Thyroid gland (tissue), 4 donors: ENCODE measurements at regions not wholly inside any gene's neighbourhood (a gene's known extent, or its start where the extent isn't known, plus 50 kb on each side); places are given as distances from the start of the nearest gene placed in this dataset.

Source experiments
- CTCF ChIP-seq, 6 experiments: fragments of 200-600 bp in 3 of 6; fragments of 450-650 bp in 3 of 6; sonication (generic) in 3 of 6; IDR thresholded peaks; one replicate each; pipeline ENCODE4 v1.5.1; 2016 to 2019; ENCODE audit warnings: antibody characterized with exemption in 6 of 6, mild to moderate bottlenecking in 2 of 6, inconsistent platforms in 1 of 6, moderate library complexity in 1 of 6
- POLR2A ChIP-seq, 2 donors: fragments of 450-650 bp; IDR thresholded peaks; one replicate each; pipeline ENCODE4 v1.6.1; 2017; ENCODE audit warnings: antibody characterized with exemption in 2 of 2, mild to moderate bottlenecking in 2 of 2, moderate library complexity in 1 of 2

GRCh38 chr1:79667848-79668696 is 661.5 kb upstream of the ADGRL4 start:
- TF ChIP-seq POLR2A (IDR thresholded peaks at IDR 0.05) = no peak
- no peak for TF ChIP-seq CTCF (IDR thresholded peaks at IDR 0.05)
